Trophoblast cell (in vitro differentiated cells and primary cell): ENCODE measurements at regions not wholly inside any gene's neighbourhood (a gene's known extent, or its start where the extent isn't known, plus 50 kb on each side); places are given as distances from the start of the nearest gene placed in this dataset.

ENCODE experiments used
- DNase-seq, 2 donors: peaks; one replicate each; pipeline ENCODE4 v3.0.0-alpha.2; 2016
- H2AFZ ChIP-seq: 2 replicates; pipeline ENCODE4 v1.6.1; 2013; ENCODE audit warnings: low read length, moderate library complexity, mild to moderate bottlenecking; ENCODE audit not compliant: insufficient read depth, poor library complexity
- H2AK5ac ChIP-seq: 2 replicates; pipeline ENCODE4 v1.6.1; 2013; ENCODE audit warnings: mild to moderate bottlenecking, low read length
- H2BK120ac ChIP-seq: 2 replicates; pipeline ENCODE4 v1.6.1; 2013; ENCODE audit warnings: low read length, mild to moderate bottlenecking, moderate library complexity; ENCODE audit not compliant: insufficient read depth, poor library complexity
- H2BK12ac ChIP-seq: 2 replicates; pipeline ENCODE4 v1.6.1; 2013; ENCODE audit warnings: mild to moderate bottlenecking, low read length, moderate library complexity
- H2BK5ac ChIP-seq: 2 replicates; pipeline ENCODE4 v1.6.1; 2013; ENCODE audit warnings: low read length, low read depth, moderate library complexity, mild to moderate bottlenecking; ENCODE audit not compliant: poor library complexity
- H3K14ac ChIP-seq: 2 replicates; pipeline ENCODE4 v1.6.1; 2013; ENCODE audit warnings: mild to moderate bottlenecking, low read length
- H3K18ac ChIP-seq: 2 replicates; pipeline ENCODE4 v1.6.1; 2013; ENCODE audit warnings: mild to moderate bottlenecking, low read length
- H3K23ac ChIP-seq: 2 replicates; pipeline ENCODE4 v1.6.1; 2013; ENCODE audit warnings: low read length
- H3K27ac ChIP-seq: 2 replicates; pipeline ENCODE4 v1.5.1; 2013; ENCODE audit warnings: low read depth, mild to moderate bottlenecking, inconsistent platforms, low read length, moderate library complexity
- H3K27me3 ChIP-seq: 2 replicates; pipeline ENCODE4 v1.6.1; 2013; ENCODE audit warnings: inconsistent platforms, mild to moderate bottlenecking, low read length, moderate library complexity; ENCODE audit not compliant: insufficient read depth
- H3K36me3 ChIP-seq, 2 experiments: 1 replicate in 1 of 2; 2 replicates in 1 of 2; pipeline ENCODE4 v1.6.1; 2013; ENCODE audit warnings: low read length in 2 of 2, mild to moderate bottlenecking in 2 of 2, moderate library complexity in 1 of 2; ENCODE audit not compliant: insufficient read depth in 2 of 2, control insufficient read depth in 1 of 2
- H3K4ac ChIP-seq: 2 replicates; pipeline ENCODE4 v1.6.1; 2013; ENCODE audit warnings: low read depth, mild to moderate bottlenecking, low read length, moderate library complexity
- H3K4me1 ChIP-seq, 2 experiments: 1 replicate in 1 of 2; 2 replicates in 1 of 2; pipeline ENCODE4 v1.6.1; 2013; ENCODE audit warnings: low read length in 2 of 2, mild to moderate bottlenecking in 2 of 2, moderate library complexity in 1 of 2; ENCODE audit not compliant: insufficient read depth in 2 of 2, control insufficient read depth in 1 of 2
- H3K4me2 ChIP-seq: 2 replicates; pipeline ENCODE4 v1.6.1; 2013; ENCODE audit warnings: inconsistent platforms, mild to moderate bottlenecking, low read length, moderate library complexity
- H3K4me3 ChIP-seq: 2 replicates; pipeline ENCODE4 v1.5.1; 2013; ENCODE audit warnings: mild to moderate bottlenecking, low read depth, low read length, inconsistent platforms
- H3K79me1 ChIP-seq: one replicate; pipeline ENCODE4 v1.6.1; 2013; ENCODE audit warnings: low read length
- H3K79me2 ChIP-seq: 2 replicates; pipeline ENCODE4 v1.6.1; 2013; ENCODE audit warnings: low read length, mild to moderate bottlenecking; ENCODE audit not compliant: control insufficient read depth, insufficient read depth, poor library complexity
- H3K9ac ChIP-seq: 2 replicates; pipeline ENCODE4 v1.6.1; 2013; ENCODE audit warnings: mild to moderate bottlenecking, low read length
- H3K9me3 ChIP-seq: 2 replicates; pipeline ENCODE4 v1.6.1; 2013; ENCODE audit warnings: low read depth, mild to moderate bottlenecking, control low read depth, inconsistent platforms, low read length; ENCODE audit not compliant: insufficient read depth
- H4K12ac ChIP-seq: 2 replicates; pipeline ENCODE4 v1.6.1; 2013; ENCODE audit warnings: low read depth, mild to moderate bottlenecking, low read length, moderate library complexity
- H4K8ac ChIP-seq: 2 replicates; pipeline ENCODE4 v1.6.1; 2013; ENCODE audit warnings: low read depth, mild to moderate bottlenecking, low read length, moderate library complexity
- H4K91ac ChIP-seq: one replicate; pipeline ENCODE4 v1.6.1; 2013; ENCODE audit warnings: low read depth, mild to moderate bottlenecking, low read length, moderate library complexity
- WGBS: extraction: QIAGEN DNeasy Blood & Tissue Kit; methylation state at CpG from one replicate; pipeline ENCODE4 v1.1.7; 2013; ENCODE audit warnings: missing lambda C conversion rate; ENCODE audit not compliant: insufficient read length, insufficient coverage; ENCODE audit errors: extremely low coverage; 5-methylcytosine and 5-hydroxymethylcytosine counted together

DNA sequence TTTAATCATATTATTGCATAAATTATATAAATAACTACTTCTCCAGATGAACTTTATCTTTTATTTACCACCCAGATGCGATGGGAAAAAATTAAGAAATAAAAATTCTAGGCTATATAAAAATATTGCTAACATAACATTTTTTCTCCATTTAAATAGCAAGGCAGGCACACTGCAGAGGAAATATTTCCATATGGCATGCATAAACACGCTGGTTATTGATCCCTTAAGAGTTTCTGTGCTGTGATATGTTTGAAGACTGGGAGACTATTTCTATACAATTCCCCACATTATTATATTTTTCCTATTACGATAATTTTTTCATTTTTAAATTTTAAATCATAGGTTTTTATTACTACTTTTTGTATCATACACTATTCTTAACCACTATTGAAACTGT, 131.5 kb downstream of the C12orf50 start:
- H2AFZ ChIP-seq, result no peak overlapping the region
- no peak overlapping the region for H3K14ac ChIP-seq
- H3K79me1 ChIP-seq, result no peaks in the 10 kb centered on the region
- H3K18ac ChIP-seq, result no peak overlapping the region
- no peak overlapping the region for H2BK12ac ChIP-seq
- no peaks in the 10 kb centered on the region for H3K4me1 ChIP-seq
- H2AK5ac ChIP-seq, result no peak overlapping the region
- WGBS, result no CpG with 5 or more reads among the region's 3 CpGs
- H2BK120ac ChIP-seq, result no peak overlapping the region
- no peak overlapping the region for H4K91ac ChIP-seq
- no peak overlapping the region for H3K4me3 ChIP-seq
- no peaks in the 10 kb centered on the region for H3K36me3 ChIP-seq
- no peak overlapping the region for H3K4me2 ChIP-seq
- no peak overlapping the region for H3K4ac ChIP-seq
- no peaks in the 10 kb centered on the region for H3K9me3 ChIP-seq
- no peaks in the 10 kb centered on the region for H3K79me2 ChIP-seq
- no peak overlapping the region for H4K12ac ChIP-seq
- H4K8ac ChIP-seq, result no peak overlapping the region
- no peaks in the 10 kb centered on the region for H3K27me3 ChIP-seq
- DNase-seq, result no peak
- no peak overlapping the region for H2BK5ac ChIP-seq
- H3K23ac ChIP-seq, result no peak overlapping the region
- no peak overlapping the region for H3K9ac ChIP-seq
- no peak overlapping the region for H3K27ac ChIP-seq

DNA sequence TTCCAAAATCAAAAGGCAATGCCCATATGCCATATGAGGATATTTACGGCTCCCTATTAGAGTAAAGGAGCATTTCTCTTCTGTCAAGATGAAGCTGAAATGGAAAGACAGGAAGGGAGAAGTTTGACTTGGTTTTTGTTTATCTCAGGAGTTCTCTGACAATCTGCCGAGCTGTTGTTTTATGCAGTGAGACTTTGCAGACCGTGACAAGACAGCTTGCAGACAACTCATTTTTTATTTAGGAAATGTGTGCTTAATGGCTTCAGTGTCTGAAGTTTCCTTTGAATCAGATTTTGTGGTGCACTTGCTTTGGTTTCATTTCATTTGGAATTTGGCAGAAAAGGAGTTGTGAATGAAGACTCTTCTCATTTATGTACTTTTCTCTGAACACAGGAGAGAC, 145.4 kb downstream of the C12orf50 start:
- WGBS, result no CpG with 5 or more reads among the region's 3 CpGs
- Histone ChIP-seq H3K23ac (no peak overlapping the region), H2AK5ac (no peak overlapping the region), H3K79me1 (no peaks in the 10 kb centered on the region), H4K8ac (no peak overlapping the region), H3K4me1 (no peaks in the 10 kb centered on the region), H3K4me2 (no peak overlapping the region), H4K12ac (no peak overlapping the region), H3K27ac (no peak overlapping the region), H3K9me3 (no peaks in the 10 kb centered on the region), H3K79me2 (no peaks in the 10 kb centered on the region), H4K91ac (no peak overlapping the region), H2BK5ac (no peak overlapping the region), H3K18ac (no peak overlapping the region), H3K9ac (no peak overlapping the region), H3K4ac (no peak overlapping the region), H2AFZ (no peak overlapping the region), H3K14ac (no peak overlapping the region), H2BK12ac (no peak overlapping the region), H3K27me3 (no peaks in the 10 kb centered on the region), H3K36me3 (no peaks in the 10 kb centered on the region), H3K4me3 (no peak overlapping the region), H2BK120ac (no peak overlapping the region)
- no peak for DNase-seq

DNA sequence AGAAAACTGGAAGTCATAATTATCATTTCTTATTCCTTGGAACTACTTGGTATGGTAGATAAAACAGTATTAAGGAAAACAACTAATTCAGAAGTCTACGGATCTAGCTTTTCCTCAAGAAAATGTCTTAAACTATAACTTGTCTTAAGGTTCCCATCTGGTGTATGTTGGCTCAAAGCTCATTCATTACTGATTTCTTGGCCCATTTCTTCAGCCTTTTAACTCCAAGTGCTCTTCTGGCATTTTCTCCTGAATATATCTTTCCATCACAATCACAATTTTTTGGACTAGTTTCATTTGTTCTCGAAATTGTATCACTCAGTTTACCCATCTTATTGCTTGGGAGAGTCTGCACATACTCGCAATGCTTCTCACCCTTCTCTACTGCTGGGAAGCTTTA, 150.1 kb downstream of the C12orf50 start:
- Histone ChIP-seq H3K79me1 (no peaks in the 10 kb centered on the region), H3K9ac (no peak overlapping the region), H4K91ac (no peak overlapping the region), H2BK12ac (no peak overlapping the region), H2BK5ac (no peak overlapping the region), H3K27ac (no peak overlapping the region), H3K27me3 (no peaks in the 10 kb centered on the region), H3K14ac (no peak overlapping the region), H2BK120ac (no peak overlapping the region), H2AFZ (no peak overlapping the region), H3K23ac (no peak overlapping the region), H4K12ac (no peak overlapping the region), H3K36me3 (no peaks in the 10 kb centered on the region), H3K4ac (no peak overlapping the region), H4K8ac (no peak overlapping the region), H3K79me2 (no peaks in the 10 kb centered on the region), H3K18ac (no peak overlapping the region), H2AK5ac (no peak overlapping the region), H3K4me1 (no peaks in the 10 kb centered on the region), H3K9me3 (no peaks in the 10 kb centered on the region), H3K4me3 (no peak overlapping the region), H3K4me2 (no peak overlapping the region)
- no peak for DNase-seq
- WGBS, result no CpG with 5 or more reads among the region's 3 CpGs

- Histone ChIP-seq H3K18ac (no peak overlapping the region), H3K9me3 (no peaks in the 10 kb centered on the region), H2BK120ac (no peak overlapping the region), H3K4me1 (no peaks in the 10 kb centered on the region), H2AFZ (no peak overlapping the region), H3K79me2 (no peaks in the 10 kb centered on the region), H2BK5ac (no peak overlapping the region), H4K91ac (no peak overlapping the region), H3K4ac (no peak overlapping the region), H3K36me3 (no peaks in the 10 kb centered on the region), H3K4me2 (no peak overlapping the region), H2BK12ac (no peak overlapping the region), H3K9ac (no peak overlapping the region), H4K12ac (no peak overlapping the region), H4K8ac (no peak overlapping the region), H3K23ac (no peak overlapping the region), H3K14ac (no peak overlapping the region), H3K27ac (no peak overlapping the region), H2AK5ac (no peak overlapping the region), H3K27me3 (no peaks in the 10 kb centered on the region), H3K4me3 (no peak overlapping the region), H3K79me1 (no peaks in the 10 kb centered on the region)
- no CpG with 5 or more reads among the region's 4 CpGs for WGBS
- DNase-seq, result no peak
Observed at GRCh38 chr12:87870493-87871460, 158.4 kb downstream of the C12orf50 start.
